Transverse colon (tissue), 4 donors: ENCODE measurements at regions not wholly inside any gene's neighbourhood (a gene's known extent, or its start where the extent isn't known, plus 50 kb on each side); places are given as distances from the start of the nearest gene placed in this dataset.
A peak's percentile ranks its signal among the peaks of the same experiment; 100 is the strongest.

ENCODE experiments used
- DNase-seq: peaks from one replicate; pipeline ENCODE4 v3.0.0-alpha.2; 2019
- H3K27ac ChIP-seq, 4 donors: fragments of 200-600 bp; sonication (generic); 2 replicates each; pipeline ENCODE4 v1.5.1; 2016 to 2018; ENCODE audit warnings: inconsistent platforms in 4 of 4
- H3K27me3 ChIP-seq: fragments of 200-600 bp; sonication (generic); 2 replicates; pipeline ENCODE4 v1.5.1; 2017; ENCODE audit warnings: inconsistent platforms
- H3K36me3 ChIP-seq, 4 donors: fragments of 200-600 bp; sonication (generic); 2 replicates each; pipeline ENCODE4 v1.5.1; 2017 to 2019; ENCODE audit warnings: inconsistent platforms in 4 of 4
- H3K4me1 ChIP-seq, 4 donors: fragments of 200-600 bp; sonication (generic); 2 replicates each; pipeline ENCODE4 v1.5.1; 2017 to 2020; ENCODE audit warnings: inconsistent platforms in 4 of 4
- H3K4me3 ChIP-seq, 4 donors: fragments of 200-600 bp; sonication (generic); 1 replicate in 1 of 4; 2 replicates in 3 of 4; pipeline versions ENCODE4 v1.5.1 to v1.6.1; 2017 to 2019; ENCODE audit warnings: inconsistent platforms in 4 of 4
- H3K9me3 ChIP-seq, 2 donors: fragments of 200-600 bp; sonication (generic); 2 replicates each; pipeline ENCODE4 v1.5.1; 2017 to 2019; ENCODE audit warnings: inconsistent platforms in 2 of 2
- EP300 ChIP-seq: sonication (generic); formaldehyde crosslinking; IDR thresholded peaks from one replicate; pipeline ENCODE4 v1.6.1; 2017; ENCODE audit warnings: antibody characterized with exemption, low read depth
- POLR2A ChIP-seq: fragments of 450-650 bp; IDR thresholded peaks from one replicate; pipeline ENCODE4 v1.6.1; 2016; ENCODE audit warnings: antibody characterized with exemption, mild to moderate bottlenecking, moderate library complexity
- POLR2AphosphoS5 ChIP-seq, 3 donors: sonication (generic); formaldehyde crosslinking; IDR thresholded peaks; one replicate each; pipeline ENCODE4 v1.6.1; 2016; ENCODE audit warnings: antibody characterized with exemption in 3 of 3
- WGBS, 2 donors: methylation state at CpG; one replicate each; pipeline ENCODE4 v1.1.5; 2018; ENCODE audit warnings: low coverage in 1 of 2; 5-methylcytosine and 5-hydroxymethylcytosine counted together
- in situ Hi-C, 4 donors: fragments of 200-750 bp; cut with MboI; loops; one replicate each; pipeline versions ENCODE4 v1.15.0 to v1.15.1; 2017; ENCODE audit warnings: low sequenced_read_pairs in 3 of 4, low pct_ligation_motif_present in 1 of 4, low pct_unique_long_range_greater_than_20kb in 1 of 4
- intact Hi-C: fragments of 100-400 bp; cut with DNase I; formaldehyde crosslinking; loops from one replicate; pipeline ENCODE4 v1.15.1; 2023; ENCODE audit warnings: low total_unique reads
- TF ChIP-seq, protein P1 (sequence below), 5 experiments: fragments of 200-600 bp in 3 of 5; fragments of 450-650 bp in 2 of 5; sonication (generic) in 3 of 5; IDR thresholded peaks; 1 replicate in 2 of 5; 2 replicates in 3 of 5; pipeline ENCODE4 v1.5.1; 2016 to 2017; ENCODE audit warnings: antibody characterized with exemption in 5 of 5, inconsistent platforms in 3 of 5, mild to moderate bottlenecking in 2 of 5, moderate library complexity in 1 of 5

DNA sequence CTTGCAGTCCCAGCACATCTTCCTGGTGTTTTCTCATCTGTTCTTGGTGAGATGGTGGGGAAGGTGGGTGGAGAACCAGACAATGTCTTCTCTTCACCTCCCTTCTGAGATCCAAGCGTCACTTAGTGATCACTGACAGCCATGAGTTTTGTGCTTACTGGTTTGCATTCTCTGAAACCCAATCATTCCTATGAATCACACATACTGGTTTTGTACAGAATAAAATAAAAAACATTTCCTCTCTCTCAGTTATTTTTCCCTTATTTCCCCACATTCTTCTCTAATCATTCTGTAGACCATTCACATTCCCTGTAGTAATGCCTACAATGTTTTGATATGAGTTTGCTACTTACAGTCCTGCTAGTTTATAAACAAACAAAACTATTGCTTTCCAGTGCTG is 143.8 kb upstream of the SLC13A1 start:
- Histone ChIP-seq H3K4me1 (no peaks in the 10 kb centered on the region), H3K4me3 (no peak overlapping the region), H3K27ac (no peak overlapping the region), H3K36me3 (no peaks in the 10 kb centered on the region), H3K9me3 (no peaks in the 10 kb centered on the region), H3K27me3 (no peaks in the 10 kb centered on the region)
- TF ChIP-seq POLR2A (no peak), POLR2AphosphoS5 (IDR thresholded peaks at IDR 0.05) (no peak), EP300 (no peak)
- TF ChIP-seq, protein P1, sequence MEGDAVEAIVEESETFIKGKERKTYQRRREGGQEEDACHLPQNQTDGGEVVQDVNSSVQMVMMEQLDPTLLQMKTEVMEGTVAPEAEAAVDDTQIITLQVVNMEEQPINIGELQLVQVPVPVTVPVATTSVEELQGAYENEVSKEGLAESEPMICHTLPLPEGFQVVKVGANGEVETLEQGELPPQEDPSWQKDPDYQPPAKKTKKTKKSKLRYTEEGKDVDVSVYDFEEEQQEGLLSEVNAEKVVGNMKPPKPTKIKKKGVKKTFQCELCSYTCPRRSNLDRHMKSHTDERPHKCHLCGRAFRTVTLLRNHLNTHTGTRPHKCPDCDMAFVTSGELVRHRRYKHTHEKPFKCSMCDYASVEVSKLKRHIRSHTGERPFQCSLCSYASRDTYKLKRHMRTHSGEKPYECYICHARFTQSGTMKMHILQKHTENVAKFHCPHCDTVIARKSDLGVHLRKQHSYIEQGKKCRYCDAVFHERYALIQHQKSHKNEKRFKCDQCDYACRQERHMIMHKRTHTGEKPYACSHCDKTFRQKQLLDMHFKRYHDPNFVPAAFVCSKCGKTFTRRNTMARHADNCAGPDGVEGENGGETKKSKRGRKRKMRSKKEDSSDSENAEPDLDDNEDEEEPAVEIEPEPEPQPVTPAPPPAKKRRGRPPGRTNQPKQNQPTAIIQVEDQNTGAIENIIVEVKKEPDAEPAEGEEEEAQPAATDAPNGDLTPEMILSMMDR (IDR thresholded peaks at IDR 0.05): no peak
- intact Hi-C loops (no loop called here), in situ Hi-C loops (no loop called here)
- 71 to 86% methylated on average over 1 of the region's 1 CpG for WGBS, 2 donors
- no peak for DNase-seq

DNA sequence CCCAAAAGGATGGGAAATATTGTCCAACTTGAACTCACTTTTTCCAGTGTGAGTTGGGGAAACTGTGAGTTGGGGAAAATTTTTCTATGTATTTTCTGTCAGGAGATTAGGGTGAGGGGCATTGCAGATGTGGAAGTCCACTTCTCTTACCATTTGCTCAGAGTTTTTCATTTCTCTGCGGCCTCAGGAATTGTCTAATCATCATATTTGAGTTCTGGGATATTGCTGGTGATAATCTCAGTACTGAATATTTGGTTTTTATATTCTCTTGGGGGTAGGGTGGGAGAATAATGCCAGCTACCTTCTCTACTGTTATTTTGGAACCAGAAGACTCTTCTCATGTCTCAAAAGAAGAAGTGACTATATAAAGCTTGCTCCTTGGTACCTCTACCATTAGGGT is 141.3 kb upstream of the SLC13A1 start:
- no peaks in the 10 kb centered on the region for H3K9me3 ChIP-seq
- no peak overlapping the region for H3K4me3 ChIP-seq
- no peak for DNase-seq
- TF ChIP-seq EP300: no peak
- TF ChIP-seq, protein P1 (IDR thresholded peaks at IDR 0.05): no peak
- no peak for TF ChIP-seq POLR2AphosphoS5 (IDR thresholded peaks at IDR 0.05)
- TF ChIP-seq POLR2A: no peak
- 61 to 80% methylated on average over 1 of the region's 1 CpG for WGBS, 2 donors
- intact Hi-C loops: no loop called here
- H3K4me1 ChIP-seq: peaks cover 0 to 4% (median 0%) of the 10 kb centered on the region in 4 donors
- in situ Hi-C loops: no loop called here
- H3K27me3 ChIP-seq: no peaks in the 10 kb centered on the region
- no peaks in the 10 kb centered on the region for H3K36me3 ChIP-seq
- no peak overlapping the region for H3K27ac ChIP-seq

DNA sequence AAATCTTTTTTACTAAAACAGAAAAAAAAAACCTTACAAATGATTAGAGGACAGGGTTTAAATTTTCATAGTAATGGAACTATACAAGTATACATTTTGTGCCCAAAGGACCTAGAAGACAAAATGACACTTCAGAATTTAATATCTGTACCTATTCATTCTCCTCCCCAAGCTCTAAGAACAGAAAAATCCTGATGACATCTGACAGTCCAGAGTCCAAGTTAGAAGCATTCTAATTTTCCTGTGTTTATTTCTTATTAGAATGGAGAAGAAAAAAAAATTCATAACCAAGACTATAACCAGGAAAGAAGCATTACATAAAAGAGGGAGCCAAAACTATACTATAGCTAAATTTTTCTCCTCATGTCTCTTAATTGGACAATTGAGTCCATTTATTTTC is 138.9 kb upstream of the SLC13A1 start:
- TF ChIP-seq POLR2AphosphoS5 (IDR thresholded peaks at IDR 0.05) (no peak), POLR2A (no peak), EP300 (no peak)
- TF ChIP-seq, protein P1 (IDR thresholded peaks at IDR 0.05): no peak
- in situ Hi-C loops (no loop called here), intact Hi-C loops (no loop called here)
- H3K27me3 ChIP-seq: no peaks in the 10 kb centered on the region
- H3K27ac ChIP-seq: peak overlapping the region in 1 of 4 donors; percentile 29
- H3K9me3 ChIP-seq: no peaks in the 10 kb centered on the region
- no peak overlapping the region for H3K4me3 ChIP-seq
- DNase-seq: no peak
- peaks cover 0 to 4% (median 0%) of the 10 kb centered on the region in 4 donors for H3K4me1 ChIP-seq
- no peaks in the 10 kb centered on the region for H3K36me3 ChIP-seq

DNA sequence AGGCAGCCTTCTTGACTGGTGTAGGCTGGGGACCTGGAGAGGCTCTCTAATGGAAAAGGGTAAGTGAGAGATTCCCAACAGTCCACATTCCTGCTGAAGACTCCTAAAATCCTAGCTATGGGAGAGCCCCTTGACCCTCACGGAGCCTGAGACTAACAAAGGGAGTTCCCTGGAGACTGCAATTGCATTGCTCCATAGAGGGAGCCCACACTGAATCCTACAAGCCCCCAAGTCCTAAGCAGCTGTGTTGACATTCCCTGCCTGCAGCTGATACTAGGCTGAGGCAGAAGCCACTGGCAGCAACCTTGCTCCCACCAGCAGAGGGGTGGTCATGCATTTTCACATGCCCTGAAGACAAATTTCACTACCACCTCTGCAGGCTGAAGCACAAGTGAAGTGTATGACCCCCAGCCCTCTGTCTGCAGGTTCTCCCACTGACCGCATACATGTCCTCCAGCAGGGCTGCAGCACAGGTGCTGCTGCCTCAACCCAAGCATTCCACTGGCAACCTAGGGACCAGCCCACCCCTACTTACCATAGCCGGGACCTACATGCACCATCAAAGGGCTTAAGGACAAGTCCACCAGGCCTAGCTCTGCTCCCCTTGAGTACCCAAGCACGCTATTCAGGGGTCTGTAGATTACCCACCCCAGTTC is 130.3 kb upstream of the SLC13A1 start:
- intact Hi-C loops (no loop called here), in situ Hi-C loops (no loop called here)
- TF ChIP-seq, protein P1 (IDR thresholded peaks at IDR 0.05): no peak
- TF ChIP-seq POLR2AphosphoS5 (IDR thresholded peaks at IDR 0.05) (no peak), EP300 (no peak), POLR2A (no peak)
- H3K36me3 ChIP-seq: no peaks in the 10 kb centered on the region
- no peaks in the 10 kb centered on the region for H3K27me3 ChIP-seq
- no peak for DNase-seq
- WGBS, 2 donors: 81% methylated on average over 4 of the region's 4 CpGs; no CpG with 5 or more reads in 1 of the 2 donors
- H3K4me1 ChIP-seq: no peaks in the 10 kb centered on the region
- no peak overlapping the region for H3K27ac ChIP-seq
- H3K9me3 ChIP-seq: no peaks in the 10 kb centered on the region
- H3K4me3 ChIP-seq: no peak overlapping the region
